ENCODE measurements at regions not wholly inside any gene's neighbourhood (a gene's known extent, or its start where the extent isn't known, plus 50 kb on each side); places are given as distances from the start of the nearest gene placed in this dataset.

DNA sequence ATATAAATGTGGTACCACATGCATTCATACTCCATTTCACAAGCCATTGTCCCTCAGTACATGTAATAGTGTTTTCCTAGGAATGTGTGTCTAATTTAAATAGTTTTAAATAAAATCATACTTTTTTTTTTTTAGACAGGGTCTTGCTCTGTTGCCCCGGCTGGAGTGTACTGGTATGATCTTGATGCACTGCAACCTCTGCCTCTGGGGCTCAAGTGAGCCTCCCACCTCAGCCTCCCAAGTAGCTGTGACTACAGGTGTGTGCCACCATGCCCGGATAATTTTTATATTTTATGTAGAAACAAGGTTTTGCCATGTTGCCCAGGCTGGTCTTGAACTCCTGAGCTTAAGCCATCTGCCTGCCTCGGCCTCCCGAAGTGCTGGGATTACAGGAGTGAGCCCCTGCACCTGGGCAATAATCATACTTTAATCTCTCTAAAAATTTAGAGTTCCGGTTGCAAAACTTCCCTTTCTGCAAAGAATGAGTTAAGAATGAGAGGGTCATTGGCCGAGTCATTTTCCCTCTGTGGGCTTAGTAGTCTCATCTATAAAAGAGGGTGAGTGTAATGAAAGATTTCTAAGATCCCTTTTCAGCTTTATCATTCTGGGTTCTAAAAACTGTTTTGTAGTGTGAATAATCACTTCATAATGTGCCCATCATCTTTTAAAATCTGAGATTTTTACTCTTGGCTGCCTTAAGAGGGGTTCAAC is 116.0 kb upstream of the PELI1 start:
- no peak overlapping the region for H3K27ac ChIP-seq (ENCODE audit: low read depth, low read length)
- no peaks in the 10 kb centered on the region for H3K9me3 ChIP-seq (ENCODE audit: control insufficient read depth in 1 of 2, low read length in 2 of 2)
- H3K36me3 ChIP-seq (ENCODE audit: insufficient read depth, low read length), result no peaks in the 10 kb centered on the region
- intact Hi-C loops (cut with micrococcal nuclease), result loop anchor here (5.0 kb wide), 1 partner anchor 118 kb away; the partner anchor contains the start of gene PELI1
- Mint-ChIP-seq H3K9me3 (no peaks in the 10 kb centered on the region), H3K4me1 (peaks cover 6 to 8% (median 7%) of the 10 kb centered on the region in 4 donors), H3K27me3 (no peaks in the 10 kb centered on the region), H3K27ac (peak overlapping the region; percentile 47 to 95 (median 91)), H3K4me3 (peak overlapping the region; percentile 67 to 91 (median 77)), H3K36me3 (no peaks in the 10 kb centered on the region)
- no peaks in the 10 kb centered on the region for H3K27me3 ChIP-seq (ENCODE audit: insufficient read depth, low read length)
- DNase-seq, result no peak
- H3K4me1 ChIP-seq (ENCODE audit: insufficient read depth, low read length), result peaks cover 11% of the 10 kb centered on the region
- ChIA-PET CTCF (ENCODE audit: partially characterized antibody) (interaction anchor here (1.0 kb wide), 1 partner anchor 210 kb away, joined by 3 read pairs; no protein-coding TSS in a partner anchor), POLR2A (ENCODE audit: partially characterized antibody) (interaction anchor here (0.9 to 1.5 kb wide), 2 partner anchors 66 to 117 kb away, joined by 3 to 6 read pairs; no protein-coding TSS in a partner anchor)
- no peak overlapping the region for H3K4me3 ChIP-seq (ENCODE audit: low read length in 2 of 2)

DNA sequence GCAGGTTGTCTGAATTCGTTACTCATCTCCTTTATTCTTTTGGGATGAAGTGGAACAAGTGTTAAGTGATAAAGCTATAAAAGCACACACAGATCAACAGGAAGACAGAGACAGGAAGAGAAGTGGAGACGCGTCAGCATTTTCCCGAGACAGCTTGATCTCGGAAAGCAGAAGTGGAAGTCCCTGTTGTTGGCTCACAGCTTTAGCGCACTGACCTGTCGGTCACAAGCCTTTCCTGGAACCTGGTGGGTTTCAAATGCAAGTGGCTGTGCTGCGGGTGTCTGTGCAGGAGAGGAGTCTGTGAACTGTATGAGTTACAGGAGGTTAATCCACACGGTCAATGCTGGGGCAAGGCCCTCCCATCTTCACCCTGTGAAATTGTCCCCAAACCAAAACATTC is 116.6 kb upstream of the PELI1 start:
- Mint-ChIP-seq H3K4me1 (peaks cover 6 to 8% (median 7%) of the 10 kb centered on the region in 4 donors), H3K27ac (peak overlapping the region; percentile 47 to 95 (median 91)), H3K27me3 (no peaks in the 10 kb centered on the region), H3K9me3 (no peaks in the 10 kb centered on the region), H3K4me3 (peak overlapping the region; percentile 67 to 91 (median 77)), H3K36me3 (no peaks in the 10 kb centered on the region)
- Histone ChIP-seq H3K9me3 (ENCODE audit: control insufficient read depth in 1 of 2, low read length in 2 of 2) (no peaks in the 10 kb centered on the region), H3K27ac (ENCODE audit: low read depth, low read length) (peak overlapping the region; percentile 22), H3K4me3 (ENCODE audit: low read length in 2 of 2) (peak overlapping the region in 1 of 2 donors; percentile 16), H3K27me3 (ENCODE audit: insufficient read depth, low read length) (no peaks in the 10 kb centered on the region), H3K4me1 (ENCODE audit: insufficient read depth, low read length) (peaks cover 11% of the 10 kb centered on the region), H3K36me3 (ENCODE audit: insufficient read depth, low read length) (no peaks in the 10 kb centered on the region)
- intact Hi-C loops (cut with micrococcal nuclease), result loop anchor here (5.0 kb wide), 1 partner anchor 119 kb away; the partner anchor contains the start of gene PELI1
- CTCF ChIA-PET (ENCODE audit: partially characterized antibody), result interaction anchor here (1.0 kb wide), 1 partner anchor 210 kb away, joined by 3 read pairs; no protein-coding TSS in a partner anchor
- POLR2A ChIA-PET (ENCODE audit: partially characterized antibody), result interaction anchor here (0.9 to 1.5 kb wide), 2 partner anchors 66 to 118 kb away, joined by 3 to 6 read pairs; no protein-coding TSS in a partner anchor
- DNase-seq, result peak in 4 of 5 donors; percentile 12 to 24 (median 16)

DNA sequence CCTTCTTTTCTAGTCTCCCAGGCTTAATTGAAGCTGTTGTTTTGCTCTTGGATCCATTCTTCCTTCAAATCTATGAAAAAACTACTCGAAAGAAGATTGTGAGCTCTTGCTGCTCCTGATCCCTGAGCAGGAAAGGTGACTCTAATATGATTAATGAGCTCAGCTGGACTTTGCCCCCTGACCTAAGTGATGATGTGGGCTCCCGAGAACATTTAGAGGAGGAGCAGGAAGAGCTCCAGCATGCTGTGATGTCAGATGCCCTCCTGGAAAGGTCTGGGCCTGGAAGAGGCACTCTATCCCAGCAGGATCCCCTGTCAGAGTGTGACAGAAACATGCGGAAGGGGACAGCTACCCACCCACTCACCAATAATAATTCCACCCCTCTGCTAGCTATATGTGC is 117.9 kb upstream of the PELI1 start:
- peak overlapping the region in 1 of 8 donors; percentile 31 for H3K4me3 Mint-ChIP-seq

DNA sequence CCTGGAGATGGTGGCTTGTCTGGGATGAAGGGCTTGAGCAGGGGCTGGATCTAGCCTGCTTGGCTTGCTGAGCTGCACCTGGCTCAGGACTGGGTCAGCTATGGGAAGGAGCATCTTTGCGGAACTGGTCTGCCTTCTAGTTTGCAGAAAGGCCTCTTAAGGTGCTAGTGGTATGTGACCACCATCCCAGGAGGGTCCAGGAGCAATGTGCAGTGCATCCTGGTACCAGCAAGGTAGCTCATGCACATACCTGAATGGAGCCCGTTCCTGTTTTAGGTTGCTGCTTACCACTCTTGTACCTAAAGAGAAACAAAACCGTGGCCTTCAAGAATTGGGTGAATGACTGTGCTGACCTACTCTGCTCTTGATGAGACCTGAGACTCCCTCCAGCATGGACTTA is 118.6 kb upstream of the PELI1 start:
- CTCF ChIA-PET (ENCODE audit: partially characterized antibody), result interaction anchor here (1.1 to 1.5 kb wide), 3 partner anchors 63 to 70 kb away, joined by 3 to 4 read pairs (median 3); no protein-coding TSS in a partner anchor
- H3K36me3 Mint-ChIP-seq, result no peaks in the 10 kb centered on the region
- peak overlapping the region in 2 of 8 donors; percentile 10 to 24 for H3K4me3 Mint-ChIP-seq
- no peaks in the 10 kb centered on the region for H3K9me3 Mint-ChIP-seq
- Histone ChIP-seq H3K27me3 (ENCODE audit: insufficient read depth, low read length) (no peaks in the 10 kb centered on the region), H3K9me3 (ENCODE audit: control insufficient read depth in 1 of 2, low read length in 2 of 2) (no peaks in the 10 kb centered on the region), H3K4me3 (ENCODE audit: low read length in 2 of 2) (no peak overlapping the region), H3K4me1 (ENCODE audit: insufficient read depth, low read length) (peaks cover 11% of the 10 kb centered on the region), H3K27ac (ENCODE audit: low read depth, low read length) (no peak overlapping the region), H3K36me3 (ENCODE audit: insufficient read depth, low read length) (no peaks in the 10 kb centered on the region)
- H3K4me1 Mint-ChIP-seq, result peaks cover 6 to 8% (median 7%) of the 10 kb centered on the region in 4 donors
- no peak for DNase-seq
- POLR2A ChIA-PET (ENCODE audit: partially characterized antibody), result interaction anchor here (1.0 to 1.1 kb wide), 2 partner anchors 11 to 63 kb away, joined by 3 read pairs; no protein-coding TSS in a partner anchor
- intact Hi-C loops (cut with micrococcal nuclease), result loop anchor here (5.0 kb wide), 1 partner anchor 121 kb away; the partner anchor contains the start of gene PELI1
- H3K27ac Mint-ChIP-seq, result peak overlapping the region in 1 of 7 donors; percentile 83
- H3K27me3 Mint-ChIP-seq, result peaks cover 0 to 2% of the 10 kb centered on the region in 2 donors

More for the DNA sequence above, 117.9 kb upstream of the PELI1 start:
- Histone ChIP-seq H3K27me3 (ENCODE audit: insufficient read depth, low read length) (no peaks in the 10 kb centered on the region), H3K36me3 (ENCODE audit: insufficient read depth, low read length) (no peaks in the 10 kb centered on the region), H3K27ac (ENCODE audit: low read depth, low read length) (no peak overlapping the region), H3K4me3 (ENCODE audit: low read length in 2 of 2) (no peak overlapping the region), H3K4me1 (ENCODE audit: insufficient read depth, low read length) (peaks cover 11% of the 10 kb centered on the region), H3K9me3 (ENCODE audit: control insufficient read depth in 1 of 2, low read length in 2 of 2) (no peaks in the 10 kb centered on the region)
- Mint-ChIP-seq H3K36me3 (no peaks in the 10 kb centered on the region), H3K9me3 (no peaks in the 10 kb centered on the region), H3K27me3 (no peaks in the 10 kb centered on the region), H3K27ac (peak overlapping the region in 1 of 7 donors; percentile 60), H3K4me1 (peaks cover 6 to 8% (median 7%) of the 10 kb centered on the region in 4 donors)
- intact Hi-C loops (cut with micrococcal nuclease), result loop anchor here (5.0 kb wide), 1 partner anchor 120 kb away; the partner anchor contains the start of gene PELI1
- CTCF ChIA-PET (ENCODE audit: partially characterized antibody), result interaction anchor here (0.6 to 1.5 kb wide), 4 partner anchors 64 to 212 kb away, joined by 3 to 4 read pairs (median 3); no protein-coding TSS in a partner anchor
- POLR2A ChIA-PET (ENCODE audit: partially characterized antibody), result interaction anchor here (1.0 to 1.2 kb wide), 3 partner anchors 9 to 64 kb away, joined by 3 read pairs; no protein-coding TSS in a partner anchor
- no peak for DNase-seq

DNA sequence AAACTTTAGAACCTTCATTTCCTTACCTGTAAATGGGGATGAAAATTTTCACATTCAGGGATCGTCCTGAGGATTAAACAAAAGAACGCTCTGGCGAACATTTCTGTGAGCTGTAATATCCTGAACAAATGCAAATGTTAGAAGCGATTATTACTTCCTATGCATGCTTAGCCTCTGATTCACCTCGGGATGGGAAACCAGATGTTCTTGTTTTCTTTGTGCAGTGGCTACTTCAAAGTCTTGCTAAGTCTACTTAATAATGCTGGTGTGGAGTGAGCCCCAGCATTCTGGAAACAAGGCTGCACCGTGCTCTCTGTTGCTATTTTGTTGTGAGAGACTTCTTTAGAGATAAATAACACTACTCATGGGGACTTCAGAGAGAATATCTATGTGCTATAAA is 119.1 kb upstream of the PELI1 start:
- Mint-ChIP-seq H3K4me1 (peaks cover 6 to 8% (median 7%) of the 10 kb centered on the region in 4 donors), H3K36me3 (no peaks in the 10 kb centered on the region), H3K27ac (no peak overlapping the region), H3K4me3 (no peak overlapping the region), H3K9me3 (no peaks in the 10 kb centered on the region), H3K27me3 (peaks cover 0 to 3% of the 10 kb centered on the region in 2 donors)
- no peaks in the 10 kb centered on the region for H3K27me3 ChIP-seq (ENCODE audit: insufficient read depth, low read length)
- no peak overlapping the region for H3K27ac ChIP-seq (ENCODE audit: low read depth, low read length)
- ChIA-PET POLR2A (ENCODE audit: partially characterized antibody) (no interaction called here), CTCF (ENCODE audit: partially characterized antibody) (interaction anchor here (1.1 to 1.5 kb wide), 2 partner anchors 67 to 70 kb away, joined by 3 to 4 read pairs; no protein-coding TSS in a partner anchor)
- no peaks in the 10 kb centered on the region for H3K9me3 ChIP-seq (ENCODE audit: control insufficient read depth in 1 of 2, low read length in 2 of 2)
- intact Hi-C loops (cut with micrococcal nuclease), result loop anchor here (5.0 kb wide), 1 partner anchor 121 kb away; the partner anchor contains the start of gene PELI1
- H3K36me3 ChIP-seq (ENCODE audit: insufficient read depth, low read length), result no peaks in the 10 kb centered on the region
- H3K4me3 ChIP-seq (ENCODE audit: low read length in 2 of 2), result no peak overlapping the region
- DNase-seq, result no peak
- H3K4me1 ChIP-seq (ENCODE audit: insufficient read depth, low read length), result peaks cover 11% of the 10 kb centered on the region

DNA sequence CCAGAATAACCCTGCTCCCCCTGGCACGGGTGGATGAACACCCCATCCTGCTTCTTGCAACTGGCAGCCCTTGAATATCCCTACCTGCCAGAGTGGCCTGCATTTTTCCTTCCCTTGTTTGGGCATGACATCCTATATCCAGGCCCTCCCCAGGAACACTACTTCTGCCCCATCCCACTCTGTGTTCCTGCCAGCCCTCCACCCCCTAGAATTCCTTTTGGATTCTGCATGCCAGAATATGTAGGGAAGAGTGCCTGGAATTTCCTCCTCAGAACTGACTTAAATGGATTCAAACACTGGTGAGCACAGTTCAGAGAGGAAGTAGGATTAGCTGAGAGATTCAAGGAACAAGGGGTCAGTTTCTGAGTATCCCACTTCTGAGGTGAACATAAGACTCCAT is 123.5 kb upstream of the PELI1 start:
- Mint-ChIP-seq H3K4me1 (peaks cover 0 to 4% (median 1%) of the 10 kb centered on the region in 4 donors), H3K4me3 (no peak overlapping the region), H3K9me3 (peaks cover 0 to 9% (median under 1%) of the 10 kb centered on the region in 8 donors), H3K36me3 (peaks cover 0 to 5% of the 10 kb centered on the region in 2 donors), H3K27ac (no peak overlapping the region), H3K27me3 (peaks cover 0 to 3% of the 10 kb centered on the region in 2 donors)
- Histone ChIP-seq H3K27me3 (ENCODE audit: insufficient read depth, low read length) (no peaks in the 10 kb centered on the region), H3K27ac (ENCODE audit: low read depth, low read length) (no peak overlapping the region), H3K4me1 (ENCODE audit: insufficient read depth, low read length) (peaks cover 1% of the 10 kb centered on the region), H3K4me3 (ENCODE audit: low read length in 2 of 2) (no peak overlapping the region), H3K9me3 (ENCODE audit: control insufficient read depth in 1 of 2, low read length in 2 of 2) (no peaks in the 10 kb centered on the region), H3K36me3 (ENCODE audit: insufficient read depth, low read length) (no peaks in the 10 kb centered on the region)
- ChIA-PET CTCF (ENCODE audit: partially characterized antibody) (no interaction called here), POLR2A (ENCODE audit: partially characterized antibody) (no interaction called here)
- intact Hi-C loops (cut with micrococcal nuclease), result no loop called here
- no peak for DNase-seq
